ENCODE measurements at regions not wholly inside any gene's neighbourhood (a gene's known extent, or its start where the extent isn't known, plus 50 kb on each side); places are given as distances from the start of the nearest gene placed in this dataset.

- TF ChIP-seq ATF6 (CRISPR knock-in tag; IDR thresholded peaks at IDR 0.05) (no peak), E2F4 (CRISPR knock-in tag; IDR thresholded peaks at IDR 0.05; ENCODE audit: borderline replicate concordance, low read depth) (no peak), ETV6 (CRISPR knock-in tag; IDR thresholded peaks at IDR 0.05) (no peak), MAX (CRISPR knock-in tag; IDR thresholded peaks at IDR 0.05) (no peak), NR1H2 (CRISPR knock-in tag; IDR thresholded peaks at IDR 0.05) (no peak), ZNF396 (CRISPR knock-in tag; IDR thresholded peaks at IDR 0.05; ENCODE audit: borderline replicate concordance) (no peak), GRHL2 (CRISPR knock-in tag; IDR thresholded peaks at IDR 0.05; ENCODE audit: insufficient replicate concordance, severe bottlenecking) (no peak), NFE2L1 (CRISPR knock-in tag; IDR thresholded peaks at IDR 0.05) (no peak), SMAD3 (CRISPR knock-in tag; IDR thresholded peaks at IDR 0.05; ENCODE audit: borderline replicate concordance) (no peak), MLX (CRISPR knock-in tag; IDR thresholded peaks at IDR 0.05) (no peak), ZNF512 (CRISPR knock-in tag; IDR thresholded peaks at IDR 0.05; ENCODE audit: borderline replicate concordance) (no peak)
These were observed 359.5 kb downstream of the PTEN start (continued) for GRCh38 chr10:88222881-88223280.
